NCI-H69 (cell line): ENCODE measurements at regions not wholly inside any gene's neighbourhood (a gene's known extent, or its start where the extent isn't known, plus 50 kb on each side); places are given as distances from the start of the nearest gene placed in this dataset.

Experiments
- DNase-seq: peaks from one replicate; lab custom pipeline; 2025; lab: John Stamatoyannopoulos, UW

GRCh38 chr3:116848248-116848829 is 138.8 kb downstream of the TUSC7 start:
- no peak for DNase-seq

GRCh38 chr3:116849261-116849688 is 139.7 kb downstream of the TUSC7 start:
- DNase-seq = no peak

GRCh38 chr3:116852803-116853202 is 143.2 kb downstream of the TUSC7 start:
- DNase-seq = no peak

GRCh38 chr3:116863270-116863770 is 153.7 kb downstream of the TUSC7 start:
- no peak for DNase-seq

GRCh38 chr3:116863822-116864589 is 154.4 kb downstream of the TUSC7 start:
- DNase-seq = peak; percentile 54

GRCh38 chr3:116864590-116864927 is 155.0 kb downstream of the TUSC7 start:
- DNase-seq = no peak

GRCh38 chr3:116870379-116870778 is 160.8 kb downstream of the TUSC7 start:
- DNase-seq = no peak

GRCh38 chr3:116871905-116872304 is 162.3 kb downstream of the TUSC7 start:
- no peak for DNase-seq

GRCh38 chr3:116872688-116873087 is 163.1 kb downstream of the TUSC7 start:
- no peak for DNase-seq

- no peak for DNase-seq
Observed at GRCh38 chr3:116873142-116873541, 163.6 kb downstream of the TUSC7 start.

- no peak for DNase-seq
Observed at GRCh38 chr3:116877968-116878367, 168.4 kb downstream of the TUSC7 start.

GRCh38 chr3:116886202-116886893 is 176.8 kb downstream of the TUSC7 start:
- DNase-seq = no peak

GRCh38 chr3:116896116-116896515 is 186.5 kb downstream of the TUSC7 start:
- DNase-seq = no peak

- DNase-seq = no peak
Observed at GRCh38 chr3:116897382-116897781, 187.8 kb downstream of the TUSC7 start.

GRCh38 chr3:116899253-116899652 is 189.7 kb downstream of the TUSC7 start:
- DNase-seq = no peak

GRCh38 chr3:116905334-116905733 is 195.8 kb downstream of the TUSC7 start:
- DNase-seq = no peak

- DNase-seq = no peak
Observed at GRCh38 chr3:116905794-116906193, 196.2 kb downstream of the TUSC7 start.

GRCh38 chr3:116912116-116912515 is 202.5 kb downstream of the TUSC7 start:
- DNase-seq = no peak

GRCh38 chr3:116914004-116914403 is 204.4 kb downstream of the TUSC7 start:
- no peak for DNase-seq

GRCh38 chr3:116916836-116917235 is 207.3 kb downstream of the TUSC7 start:
- no peak for DNase-seq

- DNase-seq = peak; percentile 1
Observed at GRCh38 chr3:116920826-116921610, 211.4 kb downstream of the TUSC7 start.

- no peak for DNase-seq
Observed at GRCh38 chr3:116927918-116928317, 218.3 kb downstream of the TUSC7 start.
